Putamen (tissue), 1 donor: ENCODE measurements at regions not wholly inside any gene's neighbourhood (a gene's known extent, or its start where the extent isn't known, plus 50 kb on each side); places are given as distances from the start of the nearest gene placed in this dataset.

Source experiments
- DNase-seq: peaks from one replicate; pipeline ENCODE4 v3.0.0-alpha.2; 2016; ENCODE audit warnings: low spot score

DNA sequence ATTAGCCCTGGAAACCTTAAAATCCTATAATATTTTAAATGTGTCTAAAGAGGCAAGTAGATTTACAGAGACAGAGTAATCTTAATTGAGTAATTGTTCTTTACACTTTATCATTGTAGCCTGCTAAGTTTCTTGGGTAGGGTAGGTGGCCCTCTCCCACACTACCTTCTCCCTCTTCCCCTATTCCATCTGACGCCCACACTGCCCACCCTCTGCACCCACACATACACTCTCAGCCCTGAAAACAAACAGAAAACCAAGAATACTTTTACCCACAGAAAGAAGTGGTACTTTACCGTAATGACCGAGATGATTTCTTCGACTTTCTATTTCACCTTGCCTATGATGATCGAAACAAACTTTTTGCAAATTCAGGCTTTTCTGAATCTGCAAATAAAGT, 320.4 kb upstream of the OBI1 start:
- no peak for DNase-seq

GRCh38 chr13:78978381-78978998, 319.5 kb upstream of the OBI1 start:
- peak; percentile 45 for DNase-seq

DNA sequence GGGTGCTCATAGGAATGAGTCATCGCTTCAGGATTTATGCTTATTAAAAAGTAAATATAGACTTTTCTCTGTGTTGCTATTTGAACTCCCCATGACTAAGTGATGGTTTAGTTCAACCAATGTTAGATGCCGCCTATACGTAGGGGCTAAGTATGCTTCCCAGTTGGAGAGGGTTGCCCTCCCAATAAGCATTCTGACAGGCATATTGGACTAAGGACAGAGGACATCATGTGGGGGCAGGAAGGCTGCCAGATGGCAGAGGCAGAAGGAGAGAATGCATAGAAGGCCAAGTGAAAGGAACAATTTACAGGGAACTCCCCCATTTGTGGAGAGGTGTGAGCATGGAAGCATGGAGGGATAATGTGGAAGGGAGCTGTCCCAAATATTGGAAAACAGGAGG, 318.4 kb upstream of the OBI1 start:
- DNase-seq, result no peak

- no peak for DNase-seq
Measured at GRCh38 chr13:78976696-78977095, 317.7 kb upstream of the OBI1 start.

GRCh38 chr13:78972561-78972960, 313.6 kb upstream of the OBI1 start:
- DNase-seq, result no peak

DNA sequence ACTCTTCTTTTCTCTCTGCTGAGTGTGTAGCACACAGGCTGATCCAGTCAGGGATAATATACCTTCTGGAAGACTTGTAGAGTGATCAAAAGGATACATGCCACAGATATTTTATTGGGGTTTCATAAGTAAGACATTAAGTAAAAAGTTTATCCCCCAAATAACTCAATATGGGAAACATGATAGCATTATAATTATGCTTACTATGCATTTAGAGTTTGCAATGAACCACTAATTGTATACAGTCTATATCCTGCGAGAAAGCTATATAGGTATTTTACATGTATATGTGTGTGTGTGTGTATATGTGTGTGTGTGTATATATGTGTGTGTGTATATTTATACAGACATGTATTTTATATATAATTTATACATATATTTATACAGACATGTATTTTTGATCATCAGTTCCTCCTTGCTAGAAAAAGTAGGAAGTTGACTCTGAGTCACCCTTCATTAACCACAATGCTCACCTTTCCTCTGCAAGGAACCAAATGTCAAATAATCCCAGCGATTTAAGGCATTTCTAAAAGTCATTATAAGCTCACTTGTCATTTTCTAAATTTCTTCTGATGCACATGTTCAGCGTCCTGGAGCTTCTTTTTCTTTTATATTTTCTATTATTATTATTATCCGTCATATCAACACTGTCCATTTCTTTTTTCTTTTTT, 312.5 kb upstream of the OBI1 start:
- DNase-seq, result no peak

DNA sequence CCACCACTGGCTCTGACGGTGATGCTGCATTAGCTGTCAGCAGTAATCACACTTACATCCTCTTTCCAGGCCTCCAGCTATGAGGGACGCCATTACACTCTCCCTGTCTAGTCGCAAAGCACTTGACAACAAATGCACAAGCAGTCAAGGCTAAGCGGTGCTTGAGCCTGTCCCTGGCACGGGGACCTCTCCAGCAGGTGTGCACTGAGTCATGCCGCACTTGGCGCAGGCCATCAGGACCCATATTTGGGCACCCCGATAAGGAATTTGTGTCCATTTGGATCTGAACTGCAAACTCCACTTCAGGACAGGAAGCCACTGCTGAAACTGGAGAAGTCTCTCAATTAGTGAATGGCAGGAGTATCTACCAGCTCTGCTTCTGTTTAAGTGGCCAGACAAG, 301.9 kb upstream of the OBI1 start:
- no peak for DNase-seq

GRCh38 chr13:78958006-78958405, 299.1 kb upstream of the OBI1 start:
- no peak for DNase-seq

GRCh38 chr13:78940455-78941130, 281.6 kb upstream of the OBI1 start:
- DNase-seq, result no peak

DNA sequence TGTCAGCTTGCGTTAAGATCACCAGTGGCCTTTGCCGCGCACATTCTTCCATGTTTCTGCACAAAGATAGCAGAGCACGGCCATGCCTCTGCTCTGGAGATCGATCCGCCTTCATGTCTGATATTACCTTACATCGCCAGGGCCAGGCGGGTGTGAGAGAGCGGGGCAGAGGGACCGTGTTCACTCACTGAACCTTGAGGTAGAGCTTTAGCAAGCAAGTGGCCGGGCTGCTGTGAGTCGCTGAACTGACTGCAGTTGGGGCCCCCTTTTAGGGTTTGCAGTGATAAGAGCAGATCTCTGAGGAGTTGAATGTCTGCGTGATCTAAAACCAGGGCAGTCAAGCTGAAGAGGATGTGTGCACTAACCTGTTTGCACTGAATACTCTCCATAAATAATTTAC, 275.4 kb upstream of the OBI1 start:
- no peak for DNase-seq

DNA sequence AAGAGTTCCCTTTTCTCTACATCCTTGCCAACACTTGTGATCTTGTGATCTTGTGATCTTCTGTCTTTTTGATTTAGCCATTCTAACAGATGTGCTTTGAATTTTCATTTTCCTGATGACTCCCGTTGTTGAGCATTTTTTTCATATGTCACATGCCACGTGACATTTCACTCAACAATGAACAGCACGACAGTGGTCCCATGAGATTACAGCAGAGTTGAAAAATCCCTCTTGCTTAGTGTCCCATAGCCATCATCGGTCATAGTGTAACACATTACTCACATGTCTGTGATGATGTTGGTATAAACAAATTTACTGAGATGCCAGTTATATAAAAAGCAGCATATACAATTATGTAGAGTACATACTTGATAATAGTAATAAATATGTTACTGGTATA, 256.1 kb upstream of the OBI1 start:
- no peak for DNase-seq

DNA sequence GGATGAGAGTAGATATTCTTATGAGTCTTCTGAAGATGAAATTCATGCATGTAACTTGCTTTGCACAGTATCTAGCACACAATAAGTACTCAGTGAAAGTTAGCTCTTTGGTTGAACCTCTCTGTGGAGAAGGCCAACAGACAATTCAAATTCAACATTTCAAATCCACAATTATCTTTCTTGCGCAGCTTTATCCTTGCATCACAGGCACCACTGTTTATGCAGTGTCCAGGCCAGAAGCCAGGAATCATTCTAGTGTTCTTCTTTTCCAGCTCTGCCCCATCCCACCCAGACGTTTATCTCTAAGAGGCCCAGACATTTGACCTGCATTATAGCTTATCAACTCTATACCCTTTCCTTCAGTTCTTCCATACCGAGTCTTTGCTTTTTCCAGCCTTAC, 254.7 kb upstream of the OBI1 start:
- DNase-seq, result no peak

DNA sequence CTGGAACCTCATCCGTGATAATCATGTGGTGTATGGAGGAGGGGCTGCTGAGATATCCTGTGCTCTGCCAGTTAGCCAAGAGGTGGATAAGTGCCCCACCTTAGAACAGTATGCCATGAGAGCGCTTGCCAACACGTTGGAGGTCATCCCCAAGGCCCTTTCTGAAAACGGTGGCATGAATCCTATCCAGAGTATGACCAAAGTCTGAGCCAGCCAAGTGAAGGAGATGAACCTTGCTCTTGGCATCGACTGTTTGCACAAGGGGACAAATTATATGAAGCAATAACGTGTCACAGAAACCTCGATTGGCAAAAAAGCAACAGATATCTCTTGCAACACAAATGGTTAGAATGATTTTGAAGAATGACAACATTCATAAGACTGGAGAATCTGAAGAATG, 251.2 kb upstream of the OBI1 start:
- no peak for DNase-seq

DNA sequence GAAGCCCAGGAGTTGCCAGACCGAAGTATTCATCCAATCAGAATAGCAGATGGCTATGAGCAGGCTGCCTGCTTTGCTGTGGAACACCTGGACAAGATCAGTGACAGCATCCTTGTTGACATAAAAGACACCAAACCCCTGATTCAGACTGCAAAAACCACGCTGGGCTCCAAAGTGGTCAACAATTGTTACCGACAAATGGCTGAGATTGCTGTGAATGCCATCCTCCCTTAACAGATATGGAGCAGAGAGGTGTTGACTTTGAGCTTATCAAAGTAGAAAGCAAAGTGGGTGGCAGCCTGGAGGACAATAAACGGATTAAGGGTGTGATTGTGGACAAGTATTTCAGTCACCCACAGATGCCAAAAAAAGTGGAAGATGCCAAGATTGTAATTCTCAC, 250.3 kb upstream of the OBI1 start:
- no peak for DNase-seq

DNA sequence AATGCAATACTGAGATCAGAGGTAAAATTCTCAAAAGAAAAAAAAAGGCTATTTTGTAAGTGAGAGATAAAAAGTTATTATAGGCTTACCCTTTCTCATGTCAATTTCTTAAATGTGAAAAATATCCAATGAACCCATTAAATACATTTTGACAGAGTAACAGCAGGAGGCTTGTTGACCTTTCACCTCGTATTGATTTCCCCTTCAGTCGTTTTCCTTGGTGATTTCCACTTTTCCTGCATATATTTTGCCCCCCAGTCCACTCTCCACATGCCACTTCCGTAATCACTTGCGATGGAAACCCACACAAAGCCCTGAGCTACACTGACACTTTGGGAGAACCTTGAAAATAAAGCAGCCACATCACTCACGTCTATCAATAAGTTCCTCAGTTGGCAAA, 248.1 kb upstream of the OBI1 start:
- no peak for DNase-seq

- no peak for DNase-seq
Measured at GRCh38 chr13:78897200-78897599, 238.2 kb upstream of the OBI1 start.

DNA sequence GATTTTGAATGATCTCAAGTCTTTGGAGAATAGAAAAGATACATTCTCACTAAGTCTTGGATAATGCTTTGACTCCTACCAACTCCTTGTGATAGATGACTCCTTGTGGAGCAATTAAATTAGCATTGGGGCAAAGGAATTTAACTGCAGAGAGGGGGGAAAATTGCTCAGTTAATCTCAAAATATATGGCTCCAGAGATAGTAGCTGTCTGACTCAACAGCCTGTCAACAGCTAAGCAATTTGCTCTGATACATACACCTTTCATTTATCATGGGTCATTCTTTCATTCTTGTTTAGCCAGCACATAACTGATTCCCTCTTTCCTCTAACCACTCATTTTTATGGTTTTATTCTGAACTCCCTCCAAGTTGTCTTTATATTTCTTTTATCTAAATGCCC, 225.6 kb upstream of the OBI1 start:
- no peak for DNase-seq

GRCh38 chr13:78881751-78882150, 222.8 kb upstream of the OBI1 start:
- no peak for DNase-seq

GRCh38 chr13:78881054-78881453, 222.1 kb upstream of the OBI1 start:
- no peak for DNase-seq

DNA sequence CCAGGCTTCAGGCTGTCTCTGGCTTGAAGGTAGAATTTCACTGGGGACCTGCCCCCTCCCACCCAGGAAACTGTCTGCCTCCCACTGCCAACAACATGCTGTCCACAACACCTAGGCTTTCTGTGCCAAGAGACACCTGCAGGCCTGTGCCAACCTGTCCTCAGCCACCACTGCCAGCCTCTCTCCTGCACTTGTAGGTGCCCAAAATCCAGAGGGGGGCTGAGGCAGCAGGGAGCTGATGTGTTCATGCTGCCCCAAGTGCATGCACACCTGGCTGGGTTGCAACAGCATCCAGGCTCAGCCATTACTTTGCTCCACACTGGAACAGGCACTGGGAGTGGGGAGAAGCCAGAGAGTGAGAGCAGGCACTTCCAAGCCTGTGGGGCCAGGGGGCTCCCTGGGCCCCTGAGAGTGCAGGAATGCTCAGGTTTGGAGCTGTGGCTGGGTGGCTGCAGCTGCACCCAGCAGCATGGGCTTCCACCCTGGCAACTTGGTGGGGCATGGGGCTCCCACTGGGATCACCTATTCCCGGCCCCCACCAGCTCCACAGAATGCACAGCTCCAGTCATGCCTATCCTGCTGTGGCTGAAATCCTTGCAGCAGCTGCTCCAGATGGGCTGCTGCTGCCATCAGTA, 218.1 kb upstream of the OBI1 start:
- DNase-seq, result no peak

GRCh38 chr13:78875792-78876580, 217.0 kb upstream of the OBI1 start:
- no peak for DNase-seq

GRCh38 chr13:78868991-78869390, 210.0 kb upstream of the OBI1 start:
- no peak for DNase-seq
